ENCODE measurements at regions not wholly inside any gene's neighbourhood (a gene's known extent, or its start where the extent isn't known, plus 50 kb on each side); places are given as distances from the start of the nearest gene placed in this dataset.

DNA sequence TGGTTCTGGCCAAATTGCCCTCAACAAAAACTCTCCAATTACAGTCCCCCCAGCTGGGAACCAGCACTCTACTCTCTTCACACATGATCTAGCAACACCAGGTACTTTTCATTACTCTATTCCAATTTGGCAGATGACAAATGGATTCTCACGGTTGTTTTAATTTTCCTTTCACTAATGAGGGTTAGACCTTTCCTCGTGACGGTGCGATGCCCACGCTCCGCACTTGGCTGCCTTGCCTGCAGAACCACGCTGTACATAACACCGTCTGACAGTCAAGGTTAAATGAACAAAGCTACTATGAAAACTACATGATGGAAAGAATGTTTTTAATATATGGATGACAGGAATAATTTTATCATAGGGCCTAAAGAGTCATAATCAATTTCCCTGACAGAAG, 141.5 kb downstream of the FBXO15 start:
- no peaks in the 10 kb centered on the region for H3K36me3 ChIP-seq (ENCODE audit: control insufficient read depth in 4 of 4, insufficient read depth in 3 of 4, low read depth in 1 of 4, low read length in 3 of 4)
- no peaks in the 10 kb centered on the region for H3K9me3 ChIP-seq (ENCODE audit: control insufficient read depth in 4 of 4, low read length in 3 of 4)
- WGBS, result 91% methylated on average over 8 of the region's 8 CpGs
- no peaks in the 10 kb centered on the region for H3K4me1 ChIP-seq (ENCODE audit: control insufficient read depth in 4 of 4, insufficient read depth in 4 of 4, low read length in 3 of 4)
- H3K4me3 ChIP-seq (ENCODE audit: low read depth in 1 of 3, low read length in 3 of 3), result no peak overlapping the region
- DNase-seq (ENCODE audit: low spot score), result no peak
- no peak overlapping the region for H3K9ac ChIP-seq (ENCODE audit: low read depth in 1 of 2, low read length in 2 of 2)
- TF ChIP-seq RAD21 (IDR thresholded peaks at IDR 0.05), result no peak
- TF ChIP-seq, protein P1, sequence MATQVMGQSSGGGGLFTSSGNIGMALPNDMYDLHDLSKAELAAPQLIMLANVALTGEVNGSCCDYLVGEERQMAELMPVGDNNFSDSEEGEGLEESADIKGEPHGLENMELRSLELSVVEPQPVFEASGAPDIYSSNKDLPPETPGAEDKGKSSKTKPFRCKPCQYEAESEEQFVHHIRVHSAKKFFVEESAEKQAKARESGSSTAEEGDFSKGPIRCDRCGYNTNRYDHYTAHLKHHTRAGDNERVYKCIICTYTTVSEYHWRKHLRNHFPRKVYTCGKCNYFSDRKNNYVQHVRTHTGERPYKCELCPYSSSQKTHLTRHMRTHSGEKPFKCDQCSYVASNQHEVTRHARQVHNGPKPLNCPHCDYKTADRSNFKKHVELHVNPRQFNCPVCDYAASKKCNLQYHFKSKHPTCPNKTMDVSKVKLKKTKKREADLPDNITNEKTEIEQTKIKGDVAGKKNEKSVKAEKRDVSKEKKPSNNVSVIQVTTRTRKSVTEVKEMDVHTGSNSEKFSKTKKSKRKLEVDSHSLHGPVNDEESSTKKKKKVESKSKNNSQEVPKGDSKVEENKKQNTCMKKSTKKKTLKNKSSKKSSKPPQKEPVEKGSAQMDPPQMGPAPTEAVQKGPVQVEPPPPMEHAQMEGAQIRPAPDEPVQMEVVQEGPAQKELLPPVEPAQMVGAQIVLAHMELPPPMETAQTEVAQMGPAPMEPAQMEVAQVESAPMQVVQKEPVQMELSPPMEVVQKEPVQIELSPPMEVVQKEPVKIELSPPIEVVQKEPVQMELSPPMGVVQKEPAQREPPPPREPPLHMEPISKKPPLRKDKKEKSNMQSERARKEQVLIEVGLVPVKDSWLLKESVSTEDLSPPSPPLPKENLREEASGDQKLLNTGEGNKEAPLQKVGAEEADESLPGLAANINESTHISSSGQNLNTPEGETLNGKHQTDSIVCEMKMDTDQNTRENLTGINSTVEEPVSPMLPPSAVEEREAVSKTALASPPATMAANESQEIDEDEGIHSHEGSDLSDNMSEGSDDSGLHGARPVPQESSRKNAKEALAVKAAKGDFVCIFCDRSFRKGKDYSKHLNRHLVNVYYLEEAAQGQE (IDR thresholded peaks at IDR 0.05), result no peak
- TF ChIP-seq HNF4G (IDR thresholded peaks at IDR 0.05), result no peak
- no peak for TF ChIP-seq EGR1 (IDR thresholded peaks at IDR 0.05; ENCODE audit: low read depth in 2 of 2)
- TF ChIP-seq, protein P2, sequence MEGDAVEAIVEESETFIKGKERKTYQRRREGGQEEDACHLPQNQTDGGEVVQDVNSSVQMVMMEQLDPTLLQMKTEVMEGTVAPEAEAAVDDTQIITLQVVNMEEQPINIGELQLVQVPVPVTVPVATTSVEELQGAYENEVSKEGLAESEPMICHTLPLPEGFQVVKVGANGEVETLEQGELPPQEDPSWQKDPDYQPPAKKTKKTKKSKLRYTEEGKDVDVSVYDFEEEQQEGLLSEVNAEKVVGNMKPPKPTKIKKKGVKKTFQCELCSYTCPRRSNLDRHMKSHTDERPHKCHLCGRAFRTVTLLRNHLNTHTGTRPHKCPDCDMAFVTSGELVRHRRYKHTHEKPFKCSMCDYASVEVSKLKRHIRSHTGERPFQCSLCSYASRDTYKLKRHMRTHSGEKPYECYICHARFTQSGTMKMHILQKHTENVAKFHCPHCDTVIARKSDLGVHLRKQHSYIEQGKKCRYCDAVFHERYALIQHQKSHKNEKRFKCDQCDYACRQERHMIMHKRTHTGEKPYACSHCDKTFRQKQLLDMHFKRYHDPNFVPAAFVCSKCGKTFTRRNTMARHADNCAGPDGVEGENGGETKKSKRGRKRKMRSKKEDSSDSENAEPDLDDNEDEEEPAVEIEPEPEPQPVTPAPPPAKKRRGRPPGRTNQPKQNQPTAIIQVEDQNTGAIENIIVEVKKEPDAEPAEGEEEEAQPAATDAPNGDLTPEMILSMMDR (IDR thresholded peaks at IDR 0.05; ENCODE audit: low read depth, low read length, missing input control), result no peak
- no peak for TF ChIP-seq GABPA (IDR thresholded peaks at IDR 0.05 in 1 of 2, conservative IDR thresholded peaks at IDR 0.05 in 1 of 2)
- no peak for TF ChIP-seq SP1 (IDR thresholded peaks at IDR 0.05)
- TF ChIP-seq JUND (IDR thresholded peaks at IDR 0.05), result no peak
- no peak for TF ChIP-seq NR2F2 (IDR thresholded peaks at IDR 0.05)
- TF ChIP-seq, protein P3, sequence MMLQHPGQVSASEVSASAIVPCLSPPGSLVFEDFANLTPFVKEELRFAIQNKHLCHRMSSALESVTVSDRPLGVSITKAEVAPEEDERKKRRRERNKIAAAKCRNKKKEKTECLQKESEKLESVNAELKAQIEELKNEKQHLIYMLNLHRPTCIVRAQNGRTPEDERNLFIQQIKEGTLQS (IDR thresholded peaks at IDR 0.05), result no peak
- TF ChIP-seq FOXA2 (IDR thresholded peaks at IDR 0.05), result no peak
- TF ChIP-seq, protein P4, sequence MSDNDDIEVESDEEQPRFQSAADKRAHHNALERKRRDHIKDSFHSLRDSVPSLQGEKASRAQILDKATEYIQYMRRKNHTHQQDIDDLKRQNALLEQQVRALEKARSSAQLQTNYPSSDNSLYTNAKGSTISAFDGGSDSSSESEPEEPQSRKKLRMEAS (IDR thresholded peaks at IDR 0.05), result no peak
- no peak overlapping the region for H3K27ac ChIP-seq (ENCODE audit: low read depth in 1 of 2, low read length in 2 of 2)
- H3K27me3 ChIP-seq (ENCODE audit: control insufficient read depth in 4 of 4, insufficient read depth in 4 of 4, low read length in 3 of 4), result peaks cover 0 to 2% (median 0%) of the 10 kb centered on the region in 4 donors

DNA sequence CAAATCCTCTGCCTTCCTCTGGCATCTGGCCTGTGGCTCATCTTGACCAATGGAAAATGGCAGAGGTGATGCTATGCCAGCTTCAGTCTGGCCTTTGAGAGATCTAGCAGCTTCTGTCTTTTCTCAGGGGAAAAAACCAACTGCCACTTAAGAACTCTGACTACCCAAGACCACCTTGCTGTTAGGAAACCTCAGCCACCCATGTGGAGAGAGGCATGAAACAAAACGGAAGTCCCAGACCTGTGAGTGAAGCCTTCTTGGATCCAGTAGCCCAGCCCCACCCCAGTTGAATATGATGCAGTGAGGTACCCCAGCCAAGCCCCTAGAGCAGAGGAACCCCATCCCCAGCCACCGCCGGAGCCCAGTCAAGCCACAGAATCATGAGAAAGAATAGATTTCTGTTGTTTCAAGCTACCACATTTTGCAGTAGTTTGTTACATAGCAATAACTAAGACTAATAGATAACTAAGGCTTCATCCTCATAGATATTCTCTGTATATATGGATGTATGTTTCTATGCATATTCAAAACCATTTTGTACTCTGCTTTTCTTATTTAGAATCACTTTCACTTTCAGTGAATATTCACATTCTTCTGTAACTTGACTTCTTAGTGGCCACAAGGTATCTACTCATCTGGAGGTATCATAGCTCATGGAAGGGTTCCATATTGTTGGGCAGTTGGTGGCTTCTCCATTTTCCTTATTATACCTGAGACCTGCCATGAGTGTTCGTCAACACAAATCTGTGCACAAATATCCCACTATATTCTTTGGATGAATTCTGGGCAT, 142.1 kb downstream of the FBXO15 start:
- Histone ChIP-seq H3K4me1 (ENCODE audit: control insufficient read depth in 4 of 4, insufficient read depth in 4 of 4, low read length in 3 of 4) (no peaks in the 10 kb centered on the region), H3K36me3 (ENCODE audit: control insufficient read depth in 4 of 4, insufficient read depth in 3 of 4, low read depth in 1 of 4, low read length in 3 of 4) (no peaks in the 10 kb centered on the region), H3K9ac (ENCODE audit: low read depth in 1 of 2, low read length in 2 of 2) (no peak overlapping the region), H3K27ac (ENCODE audit: low read depth in 1 of 2, low read length in 2 of 2) (no peak overlapping the region), H3K9me3 (ENCODE audit: control insufficient read depth in 4 of 4, low read length in 3 of 4) (no peaks in the 10 kb centered on the region), H3K27me3 (ENCODE audit: control insufficient read depth in 4 of 4, insufficient read depth in 4 of 4, low read length in 3 of 4) (peaks cover 0 to 2% (median 0%) of the 10 kb centered on the region in 4 donors), H3K4me3 (ENCODE audit: low read depth in 1 of 3, low read length in 3 of 3) (no peak overlapping the region)
- DNase-seq (ENCODE audit: low spot score), result no peak
- TF ChIP-seq GABPA (IDR thresholded peaks at IDR 0.05 in 1 of 2, conservative IDR thresholded peaks at IDR 0.05 in 1 of 2) (no peak), FOXA2 (IDR thresholded peaks at IDR 0.05) (no peak), TAF1 (conservative IDR thresholded peaks at IDR 0.05) (no peak), RAD21 (IDR thresholded peaks at IDR 0.05) (no peak)
- TF ChIP-seq, protein P5, sequence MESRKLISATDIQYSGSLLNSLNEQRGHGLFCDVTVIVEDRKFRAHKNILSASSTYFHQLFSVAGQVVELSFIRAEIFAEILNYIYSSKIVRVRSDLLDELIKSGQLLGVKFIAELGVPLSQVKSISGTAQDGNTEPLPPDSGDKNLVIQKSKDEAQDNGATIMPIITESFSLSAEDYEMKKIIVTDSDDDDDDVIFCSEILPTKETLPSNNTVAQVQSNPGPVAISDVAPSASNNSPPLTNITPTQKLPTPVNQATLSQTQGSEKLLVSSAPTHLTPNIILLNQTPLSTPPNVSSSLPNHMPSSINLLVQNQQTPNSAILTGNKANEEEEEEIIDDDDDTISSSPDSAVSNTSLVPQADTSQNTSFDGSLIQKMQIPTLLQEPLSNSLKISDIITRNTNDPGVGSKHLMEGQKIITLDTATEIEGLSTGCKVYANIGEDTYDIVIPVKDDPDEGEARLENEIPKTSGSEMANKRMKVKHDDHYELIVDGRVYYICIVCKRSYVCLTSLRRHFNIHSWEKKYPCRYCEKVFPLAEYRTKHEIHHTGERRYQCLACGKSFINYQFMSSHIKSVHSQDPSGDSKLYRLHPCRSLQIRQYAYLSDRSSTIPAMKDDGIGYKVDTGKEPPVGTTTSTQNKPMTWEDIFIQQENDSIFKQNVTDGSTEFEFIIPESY (IDR thresholded peaks at IDR 0.05), result no peak
- 82% methylated on average over 4 of the region's 4 CpGs for whole genome bisulfite sequencing

Measured in liver (tissue), 8 donors.